ENCODE measurements at regions not wholly inside any gene's neighbourhood (a gene's known extent, or its start where the extent isn't known, plus 50 kb on each side); places are given as distances from the start of the nearest gene placed in this dataset.

GRCh38 chr10:78945838-78946237 lies 122.9 kb upstream of the ZMIZ1 start:
- TF ChIP-seq FOXP2 (optimal IDR thresholded peaks at IDR 0.05; ENCODE audit: borderline replicate concordance, extremely low read depth, extremely low read length, insufficient read depth): no peak
- TF ChIP-seq POLR2AphosphoS5 (IDR thresholded peaks at IDR 0.05; ENCODE audit: low read depth, low read length): no peak
- TF ChIP-seq, protein P1, sequence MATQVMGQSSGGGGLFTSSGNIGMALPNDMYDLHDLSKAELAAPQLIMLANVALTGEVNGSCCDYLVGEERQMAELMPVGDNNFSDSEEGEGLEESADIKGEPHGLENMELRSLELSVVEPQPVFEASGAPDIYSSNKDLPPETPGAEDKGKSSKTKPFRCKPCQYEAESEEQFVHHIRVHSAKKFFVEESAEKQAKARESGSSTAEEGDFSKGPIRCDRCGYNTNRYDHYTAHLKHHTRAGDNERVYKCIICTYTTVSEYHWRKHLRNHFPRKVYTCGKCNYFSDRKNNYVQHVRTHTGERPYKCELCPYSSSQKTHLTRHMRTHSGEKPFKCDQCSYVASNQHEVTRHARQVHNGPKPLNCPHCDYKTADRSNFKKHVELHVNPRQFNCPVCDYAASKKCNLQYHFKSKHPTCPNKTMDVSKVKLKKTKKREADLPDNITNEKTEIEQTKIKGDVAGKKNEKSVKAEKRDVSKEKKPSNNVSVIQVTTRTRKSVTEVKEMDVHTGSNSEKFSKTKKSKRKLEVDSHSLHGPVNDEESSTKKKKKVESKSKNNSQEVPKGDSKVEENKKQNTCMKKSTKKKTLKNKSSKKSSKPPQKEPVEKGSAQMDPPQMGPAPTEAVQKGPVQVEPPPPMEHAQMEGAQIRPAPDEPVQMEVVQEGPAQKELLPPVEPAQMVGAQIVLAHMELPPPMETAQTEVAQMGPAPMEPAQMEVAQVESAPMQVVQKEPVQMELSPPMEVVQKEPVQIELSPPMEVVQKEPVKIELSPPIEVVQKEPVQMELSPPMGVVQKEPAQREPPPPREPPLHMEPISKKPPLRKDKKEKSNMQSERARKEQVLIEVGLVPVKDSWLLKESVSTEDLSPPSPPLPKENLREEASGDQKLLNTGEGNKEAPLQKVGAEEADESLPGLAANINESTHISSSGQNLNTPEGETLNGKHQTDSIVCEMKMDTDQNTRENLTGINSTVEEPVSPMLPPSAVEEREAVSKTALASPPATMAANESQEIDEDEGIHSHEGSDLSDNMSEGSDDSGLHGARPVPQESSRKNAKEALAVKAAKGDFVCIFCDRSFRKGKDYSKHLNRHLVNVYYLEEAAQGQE (IDR thresholded peaks at IDR 0.05; ENCODE audit: insufficient read depth in 1 of 2, low read depth in 2 of 2, low read length in 2 of 2): no peak
- TF ChIP-seq TAF1 (IDR thresholded peaks at IDR 0.05; ENCODE audit: borderline replicate concordance, insufficient read depth, low read length): no peak
- no peak for TF ChIP-seq SIN3A (IDR thresholded peaks at IDR 0.05; ENCODE audit: borderline replicate concordance, insufficient read depth, low read length)

DNA sequence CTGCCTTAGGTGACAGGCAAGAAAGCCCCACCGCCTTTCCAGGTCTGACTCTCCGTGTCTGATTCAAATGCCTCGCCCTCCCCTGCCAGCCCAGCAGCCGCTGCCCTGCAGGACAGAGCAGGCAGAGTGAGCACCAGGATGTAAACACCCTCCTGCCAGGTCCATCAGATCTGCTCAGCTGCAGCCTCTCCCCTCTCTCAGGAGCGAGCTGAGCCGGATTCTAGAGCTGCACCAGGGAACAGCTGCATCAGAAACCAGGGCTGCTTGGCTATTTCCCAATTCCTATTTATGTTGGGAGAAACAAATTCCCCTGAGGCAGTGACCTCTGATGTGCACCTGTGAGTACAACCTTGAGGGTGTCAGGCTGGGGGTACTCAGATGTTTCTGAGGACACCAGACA lies 121.5 kb upstream of the ZMIZ1 start:
- TF ChIP-seq POLR2AphosphoS5 (IDR thresholded peaks at IDR 0.05; ENCODE audit: low read depth, low read length) (no peak), TAF1 (IDR thresholded peaks at IDR 0.05; ENCODE audit: borderline replicate concordance, insufficient read depth, low read length) (no peak), FOXP2 (optimal IDR thresholded peaks at IDR 0.05; ENCODE audit: borderline replicate concordance, extremely low read depth, extremely low read length, insufficient read depth) (no peak), SIN3A (IDR thresholded peaks at IDR 0.05; ENCODE audit: borderline replicate concordance, insufficient read depth, low read length) (no peak)
- TF ChIP-seq, protein P1 (IDR thresholded peaks at IDR 0.05; ENCODE audit: insufficient read depth in 1 of 2, low read depth in 2 of 2, low read length in 2 of 2): no peak

DNA sequence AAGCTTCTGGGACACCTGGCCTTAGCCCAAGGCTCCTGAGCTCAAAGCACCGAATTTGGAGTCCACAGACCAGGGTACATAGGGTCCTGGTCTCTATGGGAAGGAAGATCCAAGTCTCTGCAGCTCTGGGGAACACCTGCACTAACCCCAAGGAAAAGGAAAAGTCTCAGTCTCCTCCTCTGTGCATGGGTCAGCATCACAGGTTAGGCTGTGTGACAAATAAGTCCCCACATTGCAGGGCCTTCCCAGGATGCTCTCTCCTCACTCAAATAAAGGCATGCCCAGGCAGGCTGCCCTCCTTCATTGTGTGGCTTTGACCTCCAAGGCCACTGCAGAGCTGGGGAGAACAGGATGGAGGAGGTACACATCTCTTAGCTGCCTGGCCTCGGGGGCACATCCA lies 121.0 kb upstream of the ZMIZ1 start:
- TF ChIP-seq FOXP2 (optimal IDR thresholded peaks at IDR 0.05; ENCODE audit: borderline replicate concordance, extremely low read depth, extremely low read length, insufficient read depth) (no peak), SIN3A (IDR thresholded peaks at IDR 0.05; ENCODE audit: borderline replicate concordance, insufficient read depth, low read length) (no peak), POLR2AphosphoS5 (IDR thresholded peaks at IDR 0.05; ENCODE audit: low read depth, low read length) (no peak), TAF1 (IDR thresholded peaks at IDR 0.05; ENCODE audit: borderline replicate concordance, insufficient read depth, low read length) (no peak)
- TF ChIP-seq, protein P1 (IDR thresholded peaks at IDR 0.05; ENCODE audit: insufficient read depth in 1 of 2, low read depth in 2 of 2, low read length in 2 of 2): no peak

DNA sequence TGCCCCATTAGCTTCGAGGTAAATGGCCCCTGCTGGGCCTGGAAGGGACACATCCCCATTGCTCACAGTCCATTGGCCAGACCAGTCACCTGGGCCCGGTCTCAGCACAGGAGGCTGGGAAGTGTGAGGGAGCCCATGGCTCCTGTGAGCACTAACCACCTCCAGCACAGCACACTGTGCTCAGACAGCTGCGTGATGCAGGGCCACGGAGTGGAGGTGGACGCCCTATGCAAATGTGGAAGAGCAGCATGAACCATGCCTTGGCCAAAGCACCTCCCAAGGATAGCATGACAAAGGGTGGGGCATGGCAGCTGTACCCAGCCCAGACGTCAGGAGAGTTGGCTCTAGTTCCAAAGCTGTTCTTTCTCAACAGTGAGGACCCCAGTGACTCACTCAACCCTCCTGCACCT lies 120.1 kb upstream of the ZMIZ1 start:
- TF ChIP-seq TAF1 (IDR thresholded peaks at IDR 0.05; ENCODE audit: borderline replicate concordance, insufficient read depth, low read length): no peak
- no peak for TF ChIP-seq FOXP2 (optimal IDR thresholded peaks at IDR 0.05; ENCODE audit: borderline replicate concordance, extremely low read depth, extremely low read length, insufficient read depth)
- TF ChIP-seq SIN3A (IDR thresholded peaks at IDR 0.05; ENCODE audit: borderline replicate concordance, insufficient read depth, low read length): no peak
- no peak for TF ChIP-seq POLR2AphosphoS5 (IDR thresholded peaks at IDR 0.05; ENCODE audit: low read depth, low read length)
- TF ChIP-seq, protein P1 (IDR thresholded peaks at IDR 0.05; ENCODE audit: insufficient read depth in 1 of 2, low read depth in 2 of 2, low read length in 2 of 2): no peak
